ENCODE measurements at regions not wholly inside any gene's neighbourhood (a gene's known extent, or its start where the extent isn't known, plus 50 kb on each side); places are given as distances from the start of the nearest gene placed in this dataset.

DNA sequence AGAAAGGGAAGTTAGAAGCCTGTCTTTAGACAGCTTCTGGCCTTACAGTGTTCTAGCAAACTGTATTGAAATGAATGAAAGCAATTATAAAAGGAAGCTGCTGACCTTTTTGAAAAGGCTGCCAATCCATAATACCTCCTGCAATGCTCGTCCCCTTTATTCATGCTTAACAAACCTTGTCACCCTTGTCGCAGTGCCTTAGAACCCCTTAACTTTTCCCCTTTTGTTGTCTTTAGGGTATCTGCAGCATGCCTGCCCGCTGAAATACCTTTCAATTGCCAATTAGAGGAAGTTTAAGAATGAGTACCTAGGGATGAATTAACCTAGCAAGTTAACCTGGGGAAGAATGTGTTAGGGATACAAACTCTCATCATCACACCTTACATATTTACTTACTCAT lies 731.2 kb downstream of the RERGL start:
- TF ChIP-seq POLR2A (IDR thresholded peaks at IDR 0.05) (no peak), EP300 (IDR thresholded peaks at IDR 0.05) (no peak)
- TF ChIP-seq, protein P1, sequence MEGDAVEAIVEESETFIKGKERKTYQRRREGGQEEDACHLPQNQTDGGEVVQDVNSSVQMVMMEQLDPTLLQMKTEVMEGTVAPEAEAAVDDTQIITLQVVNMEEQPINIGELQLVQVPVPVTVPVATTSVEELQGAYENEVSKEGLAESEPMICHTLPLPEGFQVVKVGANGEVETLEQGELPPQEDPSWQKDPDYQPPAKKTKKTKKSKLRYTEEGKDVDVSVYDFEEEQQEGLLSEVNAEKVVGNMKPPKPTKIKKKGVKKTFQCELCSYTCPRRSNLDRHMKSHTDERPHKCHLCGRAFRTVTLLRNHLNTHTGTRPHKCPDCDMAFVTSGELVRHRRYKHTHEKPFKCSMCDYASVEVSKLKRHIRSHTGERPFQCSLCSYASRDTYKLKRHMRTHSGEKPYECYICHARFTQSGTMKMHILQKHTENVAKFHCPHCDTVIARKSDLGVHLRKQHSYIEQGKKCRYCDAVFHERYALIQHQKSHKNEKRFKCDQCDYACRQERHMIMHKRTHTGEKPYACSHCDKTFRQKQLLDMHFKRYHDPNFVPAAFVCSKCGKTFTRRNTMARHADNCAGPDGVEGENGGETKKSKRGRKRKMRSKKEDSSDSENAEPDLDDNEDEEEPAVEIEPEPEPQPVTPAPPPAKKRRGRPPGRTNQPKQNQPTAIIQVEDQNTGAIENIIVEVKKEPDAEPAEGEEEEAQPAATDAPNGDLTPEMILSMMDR (IDR thresholded peaks at IDR 0.05), result no peak
